Vagina (tissue), 2 donors: ENCODE measurements at regions not wholly inside any gene's neighbourhood (a gene's known extent, or its start where the extent isn't known, plus 50 kb on each side); places are given as distances from the start of the nearest gene placed in this dataset.

Experiments used
- DNase-seq, 2 donors: peaks; one replicate each; pipeline ENCODE4 v3.0.0-alpha.2; 2017; ENCODE audit errors: extremely low spot score in 2 of 2
- H3K27ac ChIP-seq: fragments of 200-600 bp; sonication (generic); one replicate; pipeline ENCODE4 v1.5.1; 2019
- H3K27me3 ChIP-seq: fragments of 200-600 bp; sonication (generic); one replicate; pipeline ENCODE4 v1.5.1; 2019
- H3K36me3 ChIP-seq, 2 donors: fragments of 200-600 bp; sonication (generic); one replicate each; pipeline ENCODE4 v1.5.1; 2017 to 2019
- H3K4me1 ChIP-seq: fragments of 200-600 bp; sonication (generic); one replicate; pipeline ENCODE4 v1.5.1; 2019
- H3K4me3 ChIP-seq, 2 donors: fragments of 200-600 bp; sonication (generic); 1 replicate in 1 of 2; 2 replicates in 1 of 2; pipeline ENCODE4 v1.5.1; 2016 to 2019
- H3K9me3 ChIP-seq: fragments of 200-600 bp; sonication (generic); one replicate; pipeline ENCODE4 v1.5.1; 2019
- POLR2A ChIP-seq, 2 donors: fragments of 450-650 bp; IDR thresholded peaks; one replicate each; pipeline ENCODE4 v1.6.1; 2017; ENCODE audit warnings: antibody characterized with exemption in 2 of 2, mild to moderate bottlenecking in 2 of 2, moderate library complexity in 2 of 2
- POLR2AphosphoS5 ChIP-seq, 2 donors: sonication (generic); formaldehyde crosslinking; IDR thresholded peaks; one replicate each; pipeline ENCODE4 v1.9.0; 2017; ENCODE audit warnings: antibody characterized with exemption in 2 of 2, mild to moderate bottlenecking in 2 of 2, low read depth in 1 of 2; ENCODE audit not compliant: insufficient read depth in 1 of 2
- intact Hi-C: fragments of 100-400 bp; cut with DNase I; formaldehyde crosslinking; loops from one replicate; pipeline ENCODE4 v1.15.1; 2023
- TF ChIP-seq, protein P1 (sequence below), 3 experiments: fragments of 450-650 bp in 2 of 3; fragments of 200-600 bp in 1 of 3; sonication (generic) in 1 of 3; IDR thresholded peaks; one replicate each; pipeline ENCODE4 v1.5.1; 2017 to 2019; ENCODE audit warnings: antibody characterized with exemption in 3 of 3, mild to moderate bottlenecking in 2 of 3, moderate library complexity in 2 of 3

DNA sequence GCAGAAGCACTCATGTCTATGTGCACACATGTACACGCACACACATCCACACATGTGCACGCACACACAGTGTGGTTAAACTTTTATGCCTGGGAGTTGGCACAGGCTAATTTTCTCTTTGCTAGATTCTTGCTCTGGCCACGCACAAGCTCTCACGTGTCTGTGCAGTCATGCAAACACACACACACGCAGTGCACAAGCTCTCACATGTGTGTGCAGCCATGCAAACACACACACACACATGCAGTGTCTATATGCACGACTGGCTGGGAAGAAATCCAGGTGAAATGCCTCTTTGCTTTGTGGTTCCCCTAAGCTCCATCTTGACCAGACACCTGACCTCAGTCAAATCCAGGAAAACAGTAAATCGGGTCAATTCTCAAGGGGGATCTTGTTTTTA lies 138.0 kb downstream of the SHOX start:
- intact Hi-C loops = no loop called here
- Histone ChIP-seq H3K4me1 (no peaks in the 10 kb centered on the region), H3K9me3 (no peaks in the 10 kb centered on the region), H3K27me3 (no peaks in the 10 kb centered on the region), H3K36me3 (no peaks in the 10 kb centered on the region), H3K27ac (no peak overlapping the region), H3K4me3 (no peak overlapping the region)
- TF ChIP-seq POLR2A (IDR thresholded peaks at IDR 0.05) (no peak), POLR2AphosphoS5 (IDR thresholded peaks at IDR 0.05; ENCODE audit: insufficient read depth in 1 of 2, low read depth in 1 of 2) (no peak)
- TF ChIP-seq, protein P1, sequence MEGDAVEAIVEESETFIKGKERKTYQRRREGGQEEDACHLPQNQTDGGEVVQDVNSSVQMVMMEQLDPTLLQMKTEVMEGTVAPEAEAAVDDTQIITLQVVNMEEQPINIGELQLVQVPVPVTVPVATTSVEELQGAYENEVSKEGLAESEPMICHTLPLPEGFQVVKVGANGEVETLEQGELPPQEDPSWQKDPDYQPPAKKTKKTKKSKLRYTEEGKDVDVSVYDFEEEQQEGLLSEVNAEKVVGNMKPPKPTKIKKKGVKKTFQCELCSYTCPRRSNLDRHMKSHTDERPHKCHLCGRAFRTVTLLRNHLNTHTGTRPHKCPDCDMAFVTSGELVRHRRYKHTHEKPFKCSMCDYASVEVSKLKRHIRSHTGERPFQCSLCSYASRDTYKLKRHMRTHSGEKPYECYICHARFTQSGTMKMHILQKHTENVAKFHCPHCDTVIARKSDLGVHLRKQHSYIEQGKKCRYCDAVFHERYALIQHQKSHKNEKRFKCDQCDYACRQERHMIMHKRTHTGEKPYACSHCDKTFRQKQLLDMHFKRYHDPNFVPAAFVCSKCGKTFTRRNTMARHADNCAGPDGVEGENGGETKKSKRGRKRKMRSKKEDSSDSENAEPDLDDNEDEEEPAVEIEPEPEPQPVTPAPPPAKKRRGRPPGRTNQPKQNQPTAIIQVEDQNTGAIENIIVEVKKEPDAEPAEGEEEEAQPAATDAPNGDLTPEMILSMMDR (IDR thresholded peaks at IDR 0.05) = no peak
- DNase-seq = peak in 1 of 2 donors; percentile 58

DNA sequence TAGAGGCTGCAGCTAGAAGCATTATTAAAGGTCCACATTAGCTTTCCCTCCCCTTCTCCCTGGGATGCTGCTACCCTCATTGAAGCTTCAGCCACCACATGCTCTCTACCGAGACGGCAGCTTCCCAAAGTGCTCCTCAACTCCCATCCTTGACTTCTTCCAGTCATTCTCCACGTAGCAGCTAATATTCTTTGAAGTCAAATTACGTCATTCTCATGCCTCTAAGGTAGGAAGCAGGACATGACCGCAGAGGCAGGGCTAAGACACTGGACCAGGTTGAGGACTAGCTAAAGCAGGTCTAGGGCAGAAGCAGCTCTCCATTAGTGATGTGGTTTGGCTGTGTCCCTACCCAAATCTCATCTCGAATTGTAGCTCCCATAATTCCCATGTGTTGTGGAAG lies 128.3 kb downstream of the SHOX start:
- no peaks in the 10 kb centered on the region for H3K9me3 ChIP-seq
- TF ChIP-seq, protein P1 (IDR thresholded peaks at IDR 0.05) = no peak
- TF ChIP-seq POLR2AphosphoS5 (IDR thresholded peaks at IDR 0.05; ENCODE audit: insufficient read depth in 1 of 2, low read depth in 1 of 2) (no peak), POLR2A (IDR thresholded peaks at IDR 0.05) (no peak)
- H3K4me1 ChIP-seq = no peaks in the 10 kb centered on the region
- H3K27ac ChIP-seq = no peak overlapping the region
- intact Hi-C loops = no loop called here
- no peak for DNase-seq
- no peak overlapping the region for H3K4me3 ChIP-seq
- no peaks in the 10 kb centered on the region for H3K36me3 ChIP-seq
- H3K27me3 ChIP-seq = no peaks in the 10 kb centered on the region

DNA sequence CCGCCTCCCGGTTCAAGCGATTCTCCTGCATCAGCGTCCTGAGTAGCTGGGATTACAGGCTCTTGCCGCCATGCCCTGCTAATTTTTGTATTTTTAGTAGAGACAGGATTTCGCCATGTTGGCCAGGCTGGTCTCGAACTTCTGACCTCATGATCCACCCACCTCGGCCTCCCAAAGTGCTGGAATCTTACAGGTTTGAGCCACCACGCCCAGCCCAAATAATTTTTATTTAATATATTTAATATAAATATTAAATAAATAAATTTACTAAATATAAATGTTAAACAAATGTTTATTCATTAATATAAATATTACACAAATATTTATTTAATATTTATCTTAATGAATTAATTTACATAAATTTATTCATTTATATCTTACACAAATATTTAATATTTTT lies 120.2 kb downstream of the SHOX start:
- Histone ChIP-seq H3K4me1 (no peaks in the 10 kb centered on the region), H3K27me3 (no peaks in the 10 kb centered on the region), H3K36me3 (no peaks in the 10 kb centered on the region), H3K27ac (no peak overlapping the region), H3K4me3 (no peak overlapping the region), H3K9me3 (no peaks in the 10 kb centered on the region)
- no peak for DNase-seq
- intact Hi-C loops = no loop called here
- no peak for TF ChIP-seq POLR2AphosphoS5 (IDR thresholded peaks at IDR 0.05; ENCODE audit: insufficient read depth in 1 of 2, low read depth in 1 of 2)
- no peak for TF ChIP-seq POLR2A (IDR thresholded peaks at IDR 0.05)
- TF ChIP-seq, protein P1 (IDR thresholded peaks at IDR 0.05) = no peak

DNA sequence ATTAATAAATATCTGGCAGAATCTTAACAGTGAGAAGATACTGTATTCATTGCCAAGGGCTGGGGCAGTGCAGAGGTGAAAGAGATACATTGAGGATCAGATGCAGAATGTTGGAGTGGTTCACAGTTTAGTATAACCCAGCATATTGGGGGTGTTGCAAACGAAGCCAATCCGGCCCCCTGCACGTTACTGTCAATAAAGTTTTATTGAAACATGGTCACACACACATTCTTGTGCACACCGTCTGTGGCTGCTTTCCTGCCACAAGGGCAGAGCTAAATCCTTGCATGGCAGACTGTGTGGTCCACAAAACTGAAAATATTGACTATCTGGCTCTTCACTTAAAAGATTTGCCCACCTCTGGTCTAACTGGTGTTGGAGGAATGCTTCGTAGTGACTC lies 119.7 kb downstream of the SHOX start:
- intact Hi-C loops = no loop called here
- no peak for DNase-seq
- H3K27me3 ChIP-seq = no peaks in the 10 kb centered on the region
- H3K9me3 ChIP-seq = no peaks in the 10 kb centered on the region
- H3K36me3 ChIP-seq = no peaks in the 10 kb centered on the region
- no peaks in the 10 kb centered on the region for H3K4me1 ChIP-seq
- TF ChIP-seq POLR2A (IDR thresholded peaks at IDR 0.05) = no peak
- TF ChIP-seq, protein P1 (IDR thresholded peaks at IDR 0.05) = no peak
- no peak for TF ChIP-seq POLR2AphosphoS5 (IDR thresholded peaks at IDR 0.05; ENCODE audit: insufficient read depth in 1 of 2, low read depth in 1 of 2)
- no peak overlapping the region for H3K4me3 ChIP-seq
- no peak overlapping the region for H3K27ac ChIP-seq

DNA sequence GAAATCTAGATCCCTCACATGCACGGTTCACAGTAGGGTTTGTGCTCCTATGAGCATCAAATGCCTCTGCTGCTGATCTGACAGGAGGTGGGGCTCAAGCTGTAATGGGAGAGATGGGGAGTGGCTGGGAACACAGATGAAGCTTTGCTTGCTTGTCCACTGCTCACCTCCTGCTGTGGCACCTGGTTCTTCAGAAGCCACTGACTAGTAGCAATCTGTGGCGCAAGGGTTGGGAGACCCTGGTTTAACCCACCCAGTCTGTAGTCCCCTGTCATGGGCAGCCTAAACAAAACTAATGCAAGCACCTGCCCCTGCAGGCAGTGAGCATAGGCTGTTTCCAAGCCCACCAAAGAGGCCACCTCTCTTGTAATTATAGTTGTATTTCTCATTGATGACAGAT lies 116.6 kb downstream of the SHOX start:
- no peak overlapping the region for H3K27ac ChIP-seq
- no peaks in the 10 kb centered on the region for H3K4me1 ChIP-seq
- no peaks in the 10 kb centered on the region for H3K27me3 ChIP-seq
- no peak for DNase-seq
- H3K36me3 ChIP-seq = no peaks in the 10 kb centered on the region
- TF ChIP-seq, protein P1 (IDR thresholded peaks at IDR 0.05) = no peak
- H3K9me3 ChIP-seq = no peaks in the 10 kb centered on the region
- H3K4me3 ChIP-seq = no peak overlapping the region
- intact Hi-C loops = no loop called here
